NB4 (cell line): ENCODE measurements at regions not wholly inside any gene's neighbourhood (a gene's known extent, or its start where the extent isn't known, plus 50 kb on each side); places are given as distances from the start of the nearest gene placed in this dataset.

ENCODE experiments used
- DNase-seq: peaks from one replicate; pipeline ENCODE4 v3.0.0; 2010; ENCODE audit warnings: low read depth
- H3K4me3 ChIP-seq: one replicate; pipeline ENCODE4 v1.5.1; 2011; ENCODE audit warnings: mild to moderate bottlenecking, low read depth, low read length, moderate library complexity
- MAX ChIP-seq: IDR thresholded peaks from 2 replicates; pipeline ENCODE4 v1.6.1; 2011; ENCODE audit warnings: low read depth, low read length
- MYC ChIP-seq: IDR thresholded peaks from 2 replicates; pipeline ENCODE4 v1.6.1; 2011; ENCODE audit warnings: low read depth, low read length
- POLR2A ChIP-seq: IDR thresholded peaks from 2 replicates; pipeline ENCODE4 v1.6.1; 2011; ENCODE audit warnings: mild to moderate bottlenecking; ENCODE audit not compliant: insufficient read length; ENCODE audit errors: extremely low read depth
- TF ChIP-seq, protein P1 (sequence below): IDR thresholded peaks from one replicate; pipeline ENCODE4 v1.5.1; 2012; ENCODE audit warnings: low read depth, low read length

GRCh38 chr3:59685432-59685831, 635.6 kb upstream of the CFAP20DC start:
- DNase-seq, result no peak
- H3K4me3 ChIP-seq, result no peak overlapping the region
- TF ChIP-seq, protein P1, sequence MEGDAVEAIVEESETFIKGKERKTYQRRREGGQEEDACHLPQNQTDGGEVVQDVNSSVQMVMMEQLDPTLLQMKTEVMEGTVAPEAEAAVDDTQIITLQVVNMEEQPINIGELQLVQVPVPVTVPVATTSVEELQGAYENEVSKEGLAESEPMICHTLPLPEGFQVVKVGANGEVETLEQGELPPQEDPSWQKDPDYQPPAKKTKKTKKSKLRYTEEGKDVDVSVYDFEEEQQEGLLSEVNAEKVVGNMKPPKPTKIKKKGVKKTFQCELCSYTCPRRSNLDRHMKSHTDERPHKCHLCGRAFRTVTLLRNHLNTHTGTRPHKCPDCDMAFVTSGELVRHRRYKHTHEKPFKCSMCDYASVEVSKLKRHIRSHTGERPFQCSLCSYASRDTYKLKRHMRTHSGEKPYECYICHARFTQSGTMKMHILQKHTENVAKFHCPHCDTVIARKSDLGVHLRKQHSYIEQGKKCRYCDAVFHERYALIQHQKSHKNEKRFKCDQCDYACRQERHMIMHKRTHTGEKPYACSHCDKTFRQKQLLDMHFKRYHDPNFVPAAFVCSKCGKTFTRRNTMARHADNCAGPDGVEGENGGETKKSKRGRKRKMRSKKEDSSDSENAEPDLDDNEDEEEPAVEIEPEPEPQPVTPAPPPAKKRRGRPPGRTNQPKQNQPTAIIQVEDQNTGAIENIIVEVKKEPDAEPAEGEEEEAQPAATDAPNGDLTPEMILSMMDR, result no peak
- no peak for TF ChIP-seq MYC
- TF ChIP-seq MAX, result no peak
- TF ChIP-seq POLR2A, result no peak

DNA sequence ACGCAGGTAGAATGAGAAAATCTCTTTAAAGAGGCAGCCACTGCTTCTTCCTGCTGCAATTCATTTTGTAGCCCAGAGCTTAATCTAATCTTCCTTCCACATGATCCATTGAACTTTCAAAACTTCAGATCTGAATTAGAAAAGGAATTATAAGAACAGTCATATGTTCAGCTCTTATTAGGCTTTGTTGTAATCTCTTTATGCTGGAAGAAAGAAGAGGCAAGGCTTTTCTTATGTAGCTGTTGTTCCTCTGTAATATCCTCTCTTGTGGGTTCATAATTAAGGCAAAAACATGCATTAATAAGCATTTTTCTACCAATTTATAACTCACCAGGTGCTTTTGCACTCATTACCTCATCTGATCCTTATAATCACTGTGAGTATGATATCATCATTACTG, 634.9 kb upstream of the CFAP20DC start:
- H3K4me3 ChIP-seq, result no peak overlapping the region
- DNase-seq, result no peak
- TF ChIP-seq, protein P1, result no peak
- no peak for TF ChIP-seq POLR2A
- no peak for TF ChIP-seq MAX
- no peak for TF ChIP-seq MYC

DNA sequence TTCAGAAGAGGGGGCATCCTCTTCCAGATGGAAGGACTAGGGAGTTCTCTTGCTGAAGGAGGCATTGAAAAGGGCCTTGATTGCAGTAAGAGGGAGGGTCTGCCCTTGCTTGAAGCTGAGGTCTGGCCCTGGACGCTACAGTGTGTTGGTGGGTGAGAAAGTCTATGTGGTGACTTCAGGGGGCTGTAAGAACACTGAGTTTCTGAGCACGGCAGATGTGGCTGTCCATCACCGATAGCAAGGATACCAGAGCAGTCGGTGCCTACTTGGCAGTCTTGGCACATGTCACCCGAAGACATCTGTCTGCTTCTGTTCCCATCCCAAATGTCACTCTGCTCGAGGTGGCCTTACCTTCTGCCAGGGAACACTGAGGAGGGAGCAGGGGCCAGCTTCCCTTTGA, 631.1 kb upstream of the CFAP20DC start:
- DNase-seq, result no peak
- H3K4me3 ChIP-seq, result no peak overlapping the region
- TF ChIP-seq, protein P1, result no peak
- no peak for TF ChIP-seq POLR2A
- no peak for TF ChIP-seq MAX
- no peak for TF ChIP-seq MYC

- DNase-seq, result no peak
- TF ChIP-seq MYC (no peak), POLR2A (no peak), MAX (no peak)
- TF ChIP-seq, protein P1, result no peak
- H3K4me3 ChIP-seq, result no peak overlapping the region
Observed at GRCh38 chr3:59677747-59678702, 628.2 kb upstream of the CFAP20DC start.

GRCh38 chr3:59675495-59675894, 625.7 kb upstream of the CFAP20DC start:
- H3K4me3 ChIP-seq, result no peak overlapping the region
- no peak for DNase-seq
- TF ChIP-seq, protein P1, result no peak
- no peak for TF ChIP-seq POLR2A
- no peak for TF ChIP-seq MYC
